HG03442 (cell line): ENCODE measurements at regions not wholly inside any gene's neighbourhood (a gene's known extent, or its start where the extent isn't known, plus 50 kb on each side); places are given as distances from the start of the nearest gene placed in this dataset.
"Not testable (repeated sequence)": the region's sequence is repeated elsewhere in the genome, so short reads cannot be mapped to it uniquely, and the experiment has no call there.

Experiments used
- ATAC-seq: cut with Tn5 transposase; IDR thresholded peaks from one replicate; pipeline ENCODE4 v1.9.1; 2021; ENCODE audit warnings: mild to moderate bottlenecking, moderate library complexity; ENCODE audit not compliant: unreplicated experiment

DNA sequence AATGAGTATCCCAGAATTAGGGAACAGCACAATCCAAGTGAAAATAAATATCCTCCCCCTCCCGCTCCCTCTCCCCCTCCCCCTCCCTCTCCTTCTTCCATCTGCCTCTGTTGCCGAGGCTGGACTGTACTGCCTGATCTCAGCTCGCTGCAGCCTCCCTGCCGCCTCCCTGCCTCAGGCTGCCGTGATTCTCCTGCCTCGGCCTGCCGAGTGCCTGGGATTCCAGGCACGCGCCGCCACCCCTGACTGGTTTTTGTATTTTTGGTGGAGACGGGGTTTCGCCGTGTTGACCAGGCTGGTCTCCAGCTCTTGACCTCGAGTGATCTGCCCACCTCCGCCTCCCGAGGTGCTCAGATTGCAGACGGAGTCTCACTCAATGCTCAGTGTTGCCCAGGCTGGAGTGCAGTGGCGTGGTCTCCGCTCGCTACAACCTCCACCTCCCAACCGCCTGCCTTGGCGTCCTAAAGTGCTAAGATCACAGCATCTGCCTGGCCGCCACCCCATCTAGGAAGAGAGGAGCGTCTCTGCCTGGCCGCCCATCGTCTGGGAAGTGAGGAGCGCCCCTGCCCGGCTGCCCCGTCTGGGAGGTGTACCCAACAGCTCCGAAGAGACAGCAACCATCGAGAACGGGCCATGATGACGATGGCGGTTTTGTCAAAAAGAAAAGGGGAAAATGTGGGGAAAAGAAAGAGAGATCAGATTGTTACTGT lies 178.9 kb upstream of the IPO5 start:
- ATAC-seq: not testable (repeated sequence)

GRCh38 chr13:97780486-97780885 lies 173.0 kb upstream of the IPO5 start:
- no peak for ATAC-seq

- no peak for ATAC-seq
These were observed 171.6 kb upstream of the IPO5 start for GRCh38 chr13:97781891-97782305.

DNA sequence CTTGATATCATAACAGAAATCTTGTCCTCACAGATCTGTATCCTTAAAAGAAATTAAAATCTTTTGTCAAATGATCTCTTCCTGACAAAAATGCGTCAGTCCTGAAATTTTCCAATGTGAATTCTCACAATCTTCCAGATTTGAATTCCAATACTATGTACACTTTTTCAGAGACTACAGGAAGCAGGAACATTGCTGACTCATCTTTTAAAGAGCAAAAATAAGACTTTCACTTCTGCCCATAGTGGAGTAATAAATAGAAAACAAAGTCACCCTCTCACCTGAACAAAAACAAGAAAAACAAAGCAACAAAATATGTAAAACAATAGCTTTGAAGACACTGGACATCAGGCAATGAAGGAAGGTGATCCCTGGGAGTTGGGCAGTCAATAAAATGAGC lies 167.0 kb upstream of the IPO5 start:
- ATAC-seq: no peak

- no peak for ATAC-seq
These were observed 155.9 kb upstream of the IPO5 start for GRCh38 chr13:97797553-97797952.

DNA sequence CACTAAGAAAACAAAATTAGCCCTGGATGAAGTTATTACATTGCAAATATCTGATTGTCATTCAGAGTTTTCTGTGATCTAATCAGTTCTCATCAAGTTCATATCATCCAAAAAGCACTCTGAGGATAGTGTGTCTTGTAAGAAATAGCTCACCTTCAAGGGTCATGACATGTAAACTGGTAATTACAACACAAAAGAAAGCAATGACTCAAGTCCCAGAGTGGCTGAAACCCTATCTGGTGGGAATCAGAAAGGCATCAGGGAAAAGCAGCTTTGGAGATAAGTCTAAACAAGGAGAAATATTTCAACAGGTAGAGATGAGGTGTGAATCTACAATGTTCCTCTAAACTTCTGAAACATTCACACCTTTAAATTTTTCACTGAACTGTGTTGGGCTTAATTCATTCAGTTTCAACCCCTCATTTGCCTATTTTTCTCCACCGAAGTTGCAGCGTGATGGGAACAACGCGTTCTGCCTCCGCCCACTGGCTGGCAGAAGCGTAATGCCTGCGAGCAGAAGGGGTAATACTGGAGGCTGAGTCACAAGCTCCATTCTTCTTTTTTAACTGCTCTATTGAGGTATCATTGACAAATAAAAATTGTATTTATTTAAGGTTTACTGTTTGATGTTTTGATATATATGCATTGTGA lies 155.2 kb upstream of the IPO5 start:
- no peak for ATAC-seq

- no peak for ATAC-seq
These were observed 154.6 kb upstream of the IPO5 start for GRCh38 chr13:97798836-97799235.

GRCh38 chr13:97802213-97802612 lies 151.3 kb upstream of the IPO5 start:
- no peak for ATAC-seq

DNA sequence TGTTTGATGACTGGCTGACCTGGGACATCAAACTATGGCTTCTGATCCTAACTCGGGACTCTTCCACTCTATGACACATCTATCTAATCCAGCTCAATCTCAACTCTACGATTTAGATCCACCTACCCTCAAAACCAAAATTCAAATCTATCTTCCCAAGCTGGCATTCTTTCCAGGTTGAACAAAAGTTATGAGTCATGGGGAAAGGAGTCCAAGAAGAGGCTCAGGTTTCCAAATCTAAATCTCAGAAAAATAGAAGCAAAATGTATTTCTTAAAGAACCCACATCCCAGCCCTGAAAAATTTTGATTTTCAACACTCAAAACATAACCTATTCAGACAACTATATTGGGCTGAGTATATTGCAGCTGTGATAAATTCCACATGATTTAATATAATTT lies 143.9 kb upstream of the IPO5 start:
- ATAC-seq: no peak

- no peak for ATAC-seq
These were observed 143.3 kb upstream of the IPO5 start for GRCh38 chr13:97810152-97810551.

DNA sequence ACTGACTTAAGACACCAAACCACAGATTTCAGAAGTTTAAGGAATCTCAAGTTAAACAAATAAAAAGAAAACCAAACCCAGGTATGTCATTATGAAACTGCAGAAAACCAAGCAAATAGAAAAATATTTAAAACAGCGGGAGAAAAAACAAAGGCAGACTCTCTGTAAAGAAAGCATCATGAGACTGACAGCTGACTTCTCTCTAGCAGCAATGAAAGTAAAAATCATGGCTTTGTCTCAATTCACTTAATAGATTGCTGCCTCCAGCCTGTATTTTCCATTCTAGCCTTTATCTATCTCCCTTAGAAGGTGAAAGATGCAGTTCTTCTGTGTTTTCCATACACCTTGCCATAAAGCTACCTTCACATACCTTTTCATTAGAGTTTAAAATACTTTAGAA lies 131.1 kb upstream of the IPO5 start:
- ATAC-seq: no peak

DNA sequence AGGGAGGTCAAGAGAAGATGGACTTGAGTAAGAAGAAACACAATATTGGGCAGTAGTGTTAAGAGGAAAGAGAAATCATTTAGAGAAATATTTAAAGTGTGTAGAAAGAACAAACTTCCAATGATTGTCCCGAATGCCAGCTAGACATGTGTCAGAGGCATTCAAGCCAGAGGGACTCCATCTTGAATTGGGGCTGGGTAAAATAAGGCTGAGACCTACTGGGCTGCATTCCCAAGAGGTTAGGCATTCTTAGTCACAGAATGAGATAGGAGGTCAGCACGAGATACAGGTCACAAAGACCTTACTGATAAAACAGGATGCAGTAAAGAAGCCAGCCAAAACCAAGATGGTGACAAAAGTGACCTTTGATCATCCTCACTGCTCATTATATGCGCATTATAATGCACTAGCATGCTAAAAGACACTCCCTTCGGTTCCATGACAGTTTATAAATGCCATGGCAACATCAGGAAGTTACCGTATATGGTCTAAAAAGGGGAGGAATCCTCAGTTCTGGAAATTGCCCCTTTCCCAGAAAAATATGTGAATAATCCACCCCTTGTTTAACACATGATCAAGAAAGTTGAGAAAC lies 127.0 kb upstream of the IPO5 start:
- ATAC-seq: no peak

GRCh38 chr13:97834250-97834649 lies 119.2 kb upstream of the IPO5 start:
- ATAC-seq: no peak

DNA sequence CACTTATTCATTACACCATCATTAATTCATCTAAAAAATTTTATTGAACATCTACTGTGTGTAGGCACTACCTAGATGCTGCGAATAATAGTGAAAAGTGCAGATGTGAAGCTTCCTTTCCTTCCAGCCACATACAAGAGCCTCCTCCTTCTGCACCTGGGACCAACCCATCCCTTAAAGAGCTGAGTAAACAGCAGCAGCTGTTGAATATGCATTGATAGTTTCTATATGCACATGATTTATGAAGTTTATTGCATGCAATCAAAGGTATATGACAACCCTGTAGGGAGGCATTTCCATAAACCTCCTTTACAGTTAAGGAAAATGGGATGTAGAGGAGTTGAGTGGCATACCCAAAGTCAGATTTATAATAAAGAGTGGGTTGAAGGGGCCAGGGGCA lies 110.3 kb upstream of the IPO5 start:
- no peak for ATAC-seq

DNA sequence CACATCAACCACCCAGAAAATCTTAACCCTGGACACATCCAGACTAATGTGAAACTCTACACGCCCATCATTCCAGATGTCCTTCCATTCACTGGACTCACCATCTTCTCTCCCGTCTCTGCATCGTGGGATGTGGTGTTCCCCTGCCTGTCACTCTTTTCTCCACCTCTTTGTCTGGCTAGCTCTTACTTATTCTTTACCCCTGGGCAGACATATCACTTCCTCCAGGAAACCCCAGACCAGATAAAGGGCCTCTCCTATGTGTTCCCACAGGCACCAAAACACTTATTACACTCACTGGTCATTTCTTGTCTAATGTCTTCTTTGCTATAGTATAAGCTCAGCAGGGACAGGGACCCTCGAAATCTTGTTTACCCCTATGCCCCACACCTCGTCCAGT lies 109.3 kb upstream of the IPO5 start:
- ATAC-seq: no peak

DNA sequence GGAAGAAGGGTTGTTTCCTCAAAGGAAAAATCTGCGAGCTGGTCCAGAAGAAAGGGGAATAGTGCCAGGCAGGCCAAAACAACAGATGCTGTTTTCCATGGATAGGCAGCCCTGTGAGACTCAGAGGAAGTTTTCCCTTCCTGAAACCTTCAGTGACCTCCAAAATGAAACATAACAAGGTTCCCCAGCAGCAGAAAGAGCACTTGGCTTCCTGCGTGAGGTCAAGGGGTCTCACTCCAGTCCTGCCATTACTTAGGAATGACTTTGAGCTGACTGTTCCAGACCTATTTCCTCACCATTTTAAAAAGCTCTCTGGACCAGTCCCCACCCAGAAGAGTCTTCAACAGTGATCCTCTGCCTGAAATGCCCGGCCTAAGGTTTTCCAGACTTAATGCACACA lies 104.6 kb upstream of the IPO5 start:
- ATAC-seq: no peak

DNA sequence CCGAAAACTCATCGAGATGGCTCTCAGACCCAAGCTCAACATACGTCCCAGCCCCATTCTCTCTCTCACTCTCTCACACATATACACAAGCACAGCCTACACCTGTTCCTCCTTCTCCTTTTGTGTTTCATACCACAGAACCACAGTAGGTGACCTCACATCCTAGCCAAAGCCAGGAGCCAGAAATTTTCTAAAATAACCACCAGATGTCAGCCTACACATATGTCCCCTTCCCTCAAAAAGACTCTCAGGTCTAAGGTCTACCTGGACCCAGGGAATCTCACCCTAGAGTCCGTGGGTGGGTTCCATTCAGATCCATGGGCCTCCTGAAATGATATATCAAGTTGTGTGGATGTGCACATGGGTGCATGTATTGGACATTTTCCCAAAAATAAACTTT lies 104.2 kb upstream of the IPO5 start:
- ATAC-seq: peak; percentile 91

DNA sequence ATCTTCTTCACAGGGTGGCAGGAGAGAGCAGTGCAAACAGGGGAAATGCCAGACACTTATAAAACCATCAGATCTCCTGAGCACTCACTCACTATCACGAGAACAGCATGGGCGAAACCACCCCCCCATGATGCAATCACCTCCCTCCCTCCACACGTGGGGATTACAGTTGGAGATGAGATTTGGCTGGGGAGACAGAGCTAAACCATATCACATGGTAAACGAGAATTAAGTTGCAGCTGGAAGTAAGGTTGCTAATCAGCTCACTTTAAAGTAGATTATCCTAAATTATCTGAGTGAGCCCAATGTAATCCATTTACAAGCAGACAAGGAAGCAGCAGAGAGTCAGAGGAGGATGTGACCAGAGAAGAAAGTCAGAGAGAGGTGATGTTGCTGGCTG lies 102.2 kb upstream of the IPO5 start:
- ATAC-seq: no peak

GRCh38 chr13:97852181-97852874 lies 101.1 kb upstream of the IPO5 start:
- no peak for ATAC-seq

GRCh38 chr13:97853550-97853949 lies 99.9 kb upstream of the IPO5 start:
- no peak for ATAC-seq

GRCh38 chr13:97855570-97856303 lies 97.7 kb upstream of the IPO5 start:
- peak; percentile 38 for ATAC-seq
